Inferior parietal cortex (tissue), 1 donor: ENCODE measurements at regions not wholly inside any gene's neighbourhood (a gene's known extent, or its start where the extent isn't known, plus 50 kb on each side); places are given as distances from the start of the nearest gene placed in this dataset.
A peak's percentile ranks its signal among the peaks of the same experiment; 100 is the strongest.

Experiments
- DNase-seq: peaks from one replicate; pipeline ENCODE4 v3.0.0-alpha.2; 2016; ENCODE audit errors: extremely low spot score

DNA sequence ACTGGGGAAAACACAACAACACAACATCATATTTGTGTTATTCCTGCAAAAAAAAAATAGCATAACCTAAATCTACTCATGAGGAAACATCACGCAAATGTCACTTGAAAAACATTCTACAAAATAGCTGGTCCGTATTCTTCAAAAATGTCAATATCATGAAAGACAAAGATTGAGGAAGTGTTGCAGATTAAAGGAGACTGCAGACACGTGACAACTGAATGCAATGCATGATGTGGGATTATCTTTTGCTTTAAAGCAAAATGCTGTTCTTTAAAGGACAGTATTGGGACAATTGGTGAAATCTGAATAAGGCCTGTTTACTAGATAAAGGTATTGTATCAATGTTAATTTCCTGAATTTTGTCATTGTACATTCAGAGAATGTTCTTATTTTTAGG, 157.7 kb downstream of the SMIM20 start:
- DNase-seq: no peak

DNA sequence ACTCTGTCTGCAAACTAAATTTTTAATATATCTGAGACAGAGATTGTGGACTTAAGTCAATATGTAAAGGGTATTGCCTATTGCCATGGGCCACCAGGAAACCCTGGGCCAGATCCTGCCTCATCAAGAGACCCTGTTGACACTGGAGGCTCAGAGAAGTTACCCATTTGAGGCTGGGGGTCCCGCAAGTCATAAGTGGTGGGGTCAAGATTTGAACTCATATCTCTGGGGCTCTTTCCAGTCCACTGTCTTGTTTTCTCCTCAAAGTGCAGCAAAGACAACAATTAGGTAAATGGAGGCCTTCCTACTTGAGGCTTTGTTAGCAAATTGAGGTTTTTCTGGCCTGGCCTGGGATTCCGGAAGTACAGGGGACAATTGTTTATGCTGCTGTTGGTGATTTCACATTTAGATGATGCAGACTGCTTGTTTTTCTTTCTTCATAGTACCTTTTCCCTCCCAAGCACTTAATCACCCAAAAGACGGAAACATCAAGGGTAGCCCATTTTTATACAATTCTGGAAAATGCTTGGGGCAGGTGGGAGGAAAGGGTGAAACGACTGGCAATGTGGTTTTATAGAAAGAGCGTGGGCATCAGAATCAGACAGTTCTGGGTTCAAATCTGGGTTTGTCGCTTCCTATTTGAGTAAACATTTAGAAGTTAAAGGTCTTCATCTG, 160.0 kb downstream of the SMIM20 start:
- DNase-seq: no peak

- no peak for DNase-seq
These were observed 160.9 kb downstream of the SMIM20 start for GRCh38 chr4:26074712-26075430.

DNA sequence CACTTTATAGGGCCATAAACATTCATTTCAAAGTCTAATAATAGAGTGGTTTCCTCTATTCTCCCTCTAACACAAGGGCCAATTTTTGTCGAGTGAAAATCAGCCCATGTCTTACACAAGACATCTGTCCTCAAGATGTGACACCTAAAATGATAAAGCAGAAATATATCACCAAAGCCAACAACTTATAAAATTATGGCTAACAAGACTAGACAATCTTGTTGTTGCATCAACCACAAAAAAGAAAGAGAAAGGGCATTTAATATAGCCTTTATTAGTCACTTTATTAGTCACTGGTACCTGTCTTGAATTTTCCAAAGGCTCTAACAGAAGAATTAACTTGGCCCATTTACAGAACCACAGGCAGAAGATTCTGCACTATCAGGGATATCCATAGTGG, 161.6 kb downstream of the SMIM20 start:
- no peak for DNase-seq

DNA sequence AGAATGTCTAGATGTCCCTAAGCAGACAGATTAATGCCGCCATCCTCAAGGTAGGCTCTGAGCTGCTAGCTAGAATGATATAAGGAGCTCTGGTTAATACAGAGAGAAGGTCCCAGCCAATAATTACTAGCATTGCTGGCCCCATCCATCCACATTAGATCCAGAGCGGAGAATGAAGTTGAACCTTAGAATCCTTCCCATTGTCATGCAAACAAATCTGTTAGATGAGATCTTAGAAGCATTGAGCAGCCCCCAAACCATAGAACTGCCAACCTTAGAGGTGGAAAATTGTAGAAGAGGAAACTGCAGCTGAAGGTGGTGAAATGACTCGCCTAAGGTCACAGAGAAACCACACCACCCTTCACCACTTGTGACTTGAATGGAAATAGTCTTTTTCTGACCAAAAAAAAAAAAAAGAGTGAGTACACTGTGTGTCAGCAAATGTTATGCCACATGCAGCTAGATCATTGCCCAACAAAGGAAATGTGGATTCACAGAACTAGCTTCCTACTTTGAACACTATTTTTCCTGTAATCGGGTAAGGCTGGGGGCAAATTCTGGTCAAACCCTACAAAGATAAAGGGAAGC, 162.1 kb downstream of the SMIM20 start:
- DNase-seq: no peak

GRCh38 chr4:26076896-26077295, 162.9 kb downstream of the SMIM20 start:
- DNase-seq: no peak

DNA sequence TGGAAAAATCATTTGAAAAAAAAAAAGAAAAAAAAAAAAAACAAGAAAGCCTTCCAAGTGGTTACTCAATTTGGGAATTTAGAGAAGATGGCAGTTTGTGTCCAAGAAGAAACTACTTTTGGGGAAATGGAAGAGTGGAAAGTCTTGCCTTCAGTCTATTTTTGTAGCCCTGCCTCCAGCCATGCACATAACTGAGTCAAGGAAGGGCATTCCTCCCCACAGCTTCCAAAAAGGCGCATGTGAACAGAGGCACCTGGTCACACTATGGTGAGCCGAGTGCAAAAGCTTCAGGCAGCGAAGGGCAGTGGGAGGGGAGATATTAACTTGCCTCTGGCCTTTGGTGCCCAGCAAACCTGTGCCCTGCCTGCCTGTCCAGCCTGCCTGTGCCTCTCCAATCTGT, 163.7 kb downstream of the SMIM20 start:
- no peak for DNase-seq

GRCh38 chr4:26080870-26081628, 167.0 kb downstream of the SMIM20 start:
- DNase-seq: no peak

- DNase-seq: peak; percentile 79
These were observed 167.9 kb downstream of the SMIM20 start for GRCh38 chr4:26081795-26082498.

DNA sequence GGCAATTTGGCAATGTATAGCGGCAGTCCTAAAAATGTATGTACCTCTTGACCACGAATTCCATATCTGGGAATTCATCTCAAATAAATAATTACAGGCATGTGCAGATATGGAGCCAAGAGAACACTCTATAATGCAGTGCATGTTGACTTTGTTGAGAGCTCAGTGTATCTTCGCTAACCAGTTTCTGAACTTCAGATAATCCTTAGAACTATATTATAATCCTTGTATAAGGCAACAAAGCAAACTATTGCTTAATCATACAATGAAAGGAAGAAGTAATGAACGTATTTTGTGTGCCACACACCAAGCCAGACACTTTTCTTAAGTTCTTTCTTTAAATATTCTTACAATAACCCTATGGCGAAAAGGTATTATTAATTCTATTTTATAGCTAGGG, 168.5 kb downstream of the SMIM20 start:
- DNase-seq: no peak

DNA sequence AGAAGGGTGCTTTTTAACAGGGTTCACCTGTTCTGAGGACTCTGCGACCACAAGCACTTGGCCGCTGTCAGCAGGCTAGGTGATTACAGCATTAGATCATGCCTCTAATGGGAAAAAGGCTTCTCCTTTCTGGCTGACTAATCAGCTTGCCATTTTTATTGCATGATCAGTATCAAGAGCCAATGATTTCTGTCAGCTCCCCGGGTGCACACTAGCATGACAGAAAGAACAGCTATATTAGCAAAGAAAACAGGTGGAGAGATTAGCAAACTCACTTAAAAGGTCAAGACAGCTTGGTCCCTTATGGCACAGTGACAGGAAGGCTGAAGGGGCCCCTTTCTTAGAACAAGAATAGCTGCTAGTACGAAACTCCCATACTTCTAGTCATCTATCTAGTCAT, 170.0 kb downstream of the SMIM20 start:
- no peak for DNase-seq

- DNase-seq: no peak
These were observed 170.4 kb downstream of the SMIM20 start for GRCh38 chr4:26084414-26084813.

GRCh38 chr4:26085551-26085950, 171.5 kb downstream of the SMIM20 start:
- DNase-seq: no peak

- no peak for DNase-seq
These were observed 172.8 kb downstream of the SMIM20 start for GRCh38 chr4:26086621-26087441.

DNA sequence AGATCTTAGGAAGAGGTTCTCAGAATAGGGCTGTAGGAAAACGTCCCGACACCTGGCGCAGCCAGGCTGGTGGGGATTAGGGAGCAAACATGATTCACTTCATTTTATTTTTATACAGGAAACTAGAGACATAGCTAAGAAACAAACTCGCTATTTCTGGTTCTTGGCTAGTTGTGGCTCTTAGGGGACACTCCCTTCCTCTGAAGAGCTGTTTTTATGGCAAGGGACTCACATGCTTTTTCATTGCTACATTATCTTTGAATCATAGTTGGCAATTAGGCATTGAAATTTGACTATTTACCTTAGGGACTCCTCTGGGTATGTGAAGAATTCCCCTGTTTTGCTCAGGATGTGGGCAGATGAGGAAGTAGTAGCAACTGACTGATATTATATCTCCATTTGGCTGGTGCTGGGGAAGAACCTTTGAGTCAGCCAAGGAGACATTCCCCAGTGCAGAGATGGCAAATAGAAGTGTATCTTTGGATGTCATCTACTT, 174.5 kb downstream of the SMIM20 start:
- no peak for DNase-seq

GRCh38 chr4:26093551-26093950, 179.5 kb downstream of the SMIM20 start:
- DNase-seq: no peak

GRCh38 chr4:26094076-26094475, 180.1 kb downstream of the SMIM20 start:
- no peak for DNase-seq

GRCh38 chr4:26094911-26095310, 180.9 kb downstream of the SMIM20 start:
- no peak for DNase-seq

DNA sequence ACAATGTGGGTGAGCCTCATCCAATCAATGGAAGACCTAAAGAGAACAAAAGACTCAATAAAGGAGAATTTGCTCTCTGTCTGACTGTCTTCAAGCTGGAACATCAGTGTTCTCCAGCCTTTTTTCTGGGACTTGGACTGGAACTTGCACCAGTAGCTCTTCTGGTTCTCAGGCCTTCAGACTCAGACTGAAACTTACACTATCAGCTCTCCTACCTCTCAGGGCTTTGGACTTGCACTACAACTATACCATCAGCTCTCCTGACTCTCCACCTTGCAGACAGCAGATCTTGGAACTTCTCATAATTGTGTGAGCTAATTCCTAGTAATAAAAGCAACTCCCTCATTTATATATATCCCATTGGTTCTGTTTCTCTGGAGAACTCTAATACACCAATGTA, 185.9 kb downstream of the SMIM20 start:
- DNase-seq: no peak

DNA sequence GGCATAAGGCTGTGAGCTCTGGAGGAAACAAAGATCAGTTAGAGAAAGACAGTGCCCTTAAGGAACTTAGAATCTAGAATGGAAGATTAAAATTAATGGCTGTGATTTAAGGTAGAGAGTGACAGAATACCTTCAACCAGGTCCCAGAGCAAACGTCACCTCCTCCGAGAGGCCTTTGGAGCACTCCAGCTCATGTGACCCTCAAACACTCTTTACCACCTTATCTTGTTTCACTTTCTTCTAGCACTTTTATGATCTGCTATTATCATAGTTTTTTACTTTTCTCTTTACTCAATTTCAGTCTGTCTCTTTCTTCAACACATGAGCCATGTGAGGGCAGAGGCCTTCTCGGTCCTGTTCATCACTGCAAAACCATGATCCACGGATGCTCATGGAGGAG, 187.0 kb downstream of the SMIM20 start:
- DNase-seq: no peak
